Keratinocyte (primary cell): ENCODE measurements at regions not wholly inside any gene's neighbourhood (a gene's known extent, or its start where the extent isn't known, plus 50 kb on each side); places are given as distances from the start of the nearest gene placed in this dataset.

Experiments
- DNase-seq: peaks from one replicate; pipeline ENCODE4 v3.0.0-alpha.2; 2011; ENCODE audit warnings: low read depth, missing footprints, low spot score
- FAIRE-seq: peaks from 2 replicates; lab custom pipeline; 2011; peaks lifted over from hg19 to GRCh38; lab: Jason Lieb, UNC
- H2AFZ ChIP-seq: 2 replicates; pipeline ENCODE4 v1.6.0; 2012; ENCODE audit warnings: low read length, control low read depth, inconsistent platforms; ENCODE audit not compliant: control insufficient read depth
- H3K27ac ChIP-seq: 2 replicates; pipeline ENCODE4 v1.5.1; 2011; ENCODE audit warnings: low read length; ENCODE audit not compliant: control insufficient read depth, insufficient read depth
- H3K27me3 ChIP-seq: 3 replicates; pipeline ENCODE4 v1.6.0; 2011; ENCODE audit warnings: low read length; ENCODE audit not compliant: control insufficient read depth, insufficient read depth; ENCODE audit errors: extremely low read depth
- H3K36me3 ChIP-seq, 2 experiments: 2 replicates in 1 of 2; 3 replicates in 1 of 2; pipeline ENCODE4 v1.5.1; 2011; ENCODE audit warnings: low read length in 2 of 2, mild to moderate bottlenecking in 1 of 2; ENCODE audit not compliant: control insufficient read depth in 2 of 2, insufficient read depth in 2 of 2; ENCODE audit errors: extremely low read depth in 1 of 2
- H3K4me1 ChIP-seq: 3 replicates; pipeline ENCODE4 v1.5.1; 2011; ENCODE audit warnings: low read length; ENCODE audit not compliant: control insufficient read depth, insufficient read depth; ENCODE audit errors: extremely low read depth
- H3K4me2 ChIP-seq: 3 replicates; pipeline ENCODE4 v1.6.0; 2011; ENCODE audit warnings: low read depth, low read length; ENCODE audit not compliant: control insufficient read depth, insufficient read depth; ENCODE audit errors: extremely low read depth
- H3K4me3 ChIP-seq, 3 experiments: fragments of 200-600 bp in 1 of 3; sonication (generic) in 1 of 3; 2 replicates in 2 of 3; 3 replicates in 1 of 3; pipeline ENCODE4 v1.5.1; 2011 to 2016; ENCODE audit warnings: low read length in 3 of 3, mild to moderate bottlenecking in 3 of 3, control low read depth in 2 of 3, inconsistent platforms in 1 of 3, low read depth in 1 of 3, mixed read lengths in 1 of 3, mixed run types in 1 of 3, moderate library complexity in 1 of 3; ENCODE audit not compliant: control insufficient read depth in 2 of 3, insufficient read depth in 2 of 3; ENCODE audit errors: extremely low read depth in 1 of 3
- H3K79me2 ChIP-seq: 2 replicates; pipeline ENCODE4 v1.6.0; 2012; ENCODE audit warnings: low read length; ENCODE audit not compliant: control insufficient read depth, insufficient read depth
- H3K9ac ChIP-seq: 3 replicates; pipeline ENCODE4 v1.6.0; 2011; ENCODE audit warnings: low read length; ENCODE audit not compliant: control insufficient read depth, insufficient read depth; ENCODE audit errors: extremely low read depth
- H3K9me1 ChIP-seq: 3 replicates; pipeline ENCODE4 v1.6.0; 2011; ENCODE audit warnings: low read length; ENCODE audit not compliant: control insufficient read depth, insufficient read depth; ENCODE audit errors: extremely low read depth
- H3K9me3 ChIP-seq: 2 replicates; pipeline ENCODE4 v1.5.1; 2012; ENCODE audit warnings: low read depth, low read length; ENCODE audit not compliant: control insufficient read depth
- H4K20me1 ChIP-seq: 3 replicates; pipeline ENCODE4 v1.6.0; 2011; ENCODE audit warnings: low read length; ENCODE audit not compliant: control insufficient read depth, insufficient read depth; ENCODE audit errors: extremely low read depth
- EZH2 ChIP-seq: IDR thresholded peaks from one replicate; pipeline ENCODE4 v1.6.1; 2012; ENCODE audit warnings: inconsistent platforms, mild to moderate bottlenecking, low read length, moderate library complexity
- dilution Hi-C: fragments of 300-500 bp; cut with MboI; formaldehyde crosslinking; loops from one replicate; pipeline ENCODE4 v1.7.0; 2020; ENCODE audit warnings: low sequenced_read_pairs; ENCODE audit not compliant: extremely low pct_ligation_motif_present
- TF ChIP-seq, protein P1 (sequence below), 3 experiments: IDR thresholded peaks in 1 of 3; conservative IDR thresholded peaks in 1 of 3; optimal IDR thresholded peaks in 1 of 3; 2 replicates in 2 of 3; 3 replicates in 1 of 3; pipeline versions ENCODE3 to v1.5.1; 2011; ENCODE audit warnings: low read length in 3 of 3, mild to moderate bottlenecking in 3 of 3, moderate library complexity in 2 of 3, control low read depth in 1 of 3, inconsistent platforms in 1 of 3; ENCODE audit not compliant: insufficient read depth in 2 of 3; ENCODE audit errors: extremely low read depth in 1 of 3

DNA sequence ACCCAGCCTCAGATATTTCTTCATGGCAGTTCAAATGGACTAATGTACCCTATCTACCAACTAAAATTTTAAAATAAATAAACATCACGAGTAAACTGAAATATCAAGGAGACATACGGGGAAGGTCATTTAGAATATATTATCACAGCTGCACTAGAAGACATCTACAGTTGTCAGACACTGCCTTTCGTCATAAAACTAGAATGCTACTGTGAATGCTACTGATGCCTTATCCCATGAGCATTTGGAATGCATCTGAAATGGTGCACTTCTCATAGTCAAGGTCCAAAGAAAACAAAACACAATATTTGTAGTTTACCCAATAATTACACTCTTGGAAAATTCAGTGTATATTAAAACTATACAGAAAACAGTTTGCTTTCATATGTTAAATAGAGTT is 165.2 kb downstream of the MREG start:
- H3K9me1 ChIP-seq = no peaks in the 10 kb centered on the region

GRCh38 chr2:215847718-215848117 is 165.6 kb downstream of the MREG start:
- H3K79me2 ChIP-seq = no peaks in the 10 kb centered on the region
- H3K9me1 ChIP-seq = no peaks in the 10 kb centered on the region
- H3K4me2 ChIP-seq = no peak overlapping the region
- H3K9ac ChIP-seq = no peak overlapping the region
- H3K4me1 ChIP-seq = peaks cover 17% of the 10 kb centered on the region
- DNase-seq = no peak
- no peak for FAIRE-seq
- H2AFZ ChIP-seq = no peak overlapping the region
- no peak overlapping the region for H3K27ac ChIP-seq
- H4K20me1 ChIP-seq = no peaks in the 10 kb centered on the region
- H3K9me3 ChIP-seq = no peaks in the 10 kb centered on the region
- H3K4me3 ChIP-seq = no peak overlapping the region
- dilution Hi-C loops = no loop called here
- TF ChIP-seq EZH2 = no peak
- TF ChIP-seq, protein P1, sequence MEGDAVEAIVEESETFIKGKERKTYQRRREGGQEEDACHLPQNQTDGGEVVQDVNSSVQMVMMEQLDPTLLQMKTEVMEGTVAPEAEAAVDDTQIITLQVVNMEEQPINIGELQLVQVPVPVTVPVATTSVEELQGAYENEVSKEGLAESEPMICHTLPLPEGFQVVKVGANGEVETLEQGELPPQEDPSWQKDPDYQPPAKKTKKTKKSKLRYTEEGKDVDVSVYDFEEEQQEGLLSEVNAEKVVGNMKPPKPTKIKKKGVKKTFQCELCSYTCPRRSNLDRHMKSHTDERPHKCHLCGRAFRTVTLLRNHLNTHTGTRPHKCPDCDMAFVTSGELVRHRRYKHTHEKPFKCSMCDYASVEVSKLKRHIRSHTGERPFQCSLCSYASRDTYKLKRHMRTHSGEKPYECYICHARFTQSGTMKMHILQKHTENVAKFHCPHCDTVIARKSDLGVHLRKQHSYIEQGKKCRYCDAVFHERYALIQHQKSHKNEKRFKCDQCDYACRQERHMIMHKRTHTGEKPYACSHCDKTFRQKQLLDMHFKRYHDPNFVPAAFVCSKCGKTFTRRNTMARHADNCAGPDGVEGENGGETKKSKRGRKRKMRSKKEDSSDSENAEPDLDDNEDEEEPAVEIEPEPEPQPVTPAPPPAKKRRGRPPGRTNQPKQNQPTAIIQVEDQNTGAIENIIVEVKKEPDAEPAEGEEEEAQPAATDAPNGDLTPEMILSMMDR (optimal IDR thresholded peaks at IDR 0.05 in 1 of 3, IDR thresholded peaks at IDR 0.05 in 1 of 3, conservative IDR thresholded peaks at IDR 0.05 in 1 of 3; ENCODE audit: extremely low read depth in 1 of 3, insufficient read depth in 2 of 3, low read length in 3 of 3) = no peak
- H3K36me3 ChIP-seq = no peaks in the 10 kb centered on the region
- no peaks in the 10 kb centered on the region for H3K27me3 ChIP-seq

More for the DNA sequence above, 165.2 kb downstream of the MREG start:
- H4K20me1 ChIP-seq = no peaks in the 10 kb centered on the region
- H3K9ac ChIP-seq = no peak overlapping the region
- no peaks in the 10 kb centered on the region for H3K9me3 ChIP-seq
- H2AFZ ChIP-seq = no peak overlapping the region
- H3K36me3 ChIP-seq = no peaks in the 10 kb centered on the region
- no peak overlapping the region for H3K4me3 ChIP-seq
- H3K4me1 ChIP-seq = peaks cover 14% of the 10 kb centered on the region
- no peaks in the 10 kb centered on the region for H3K79me2 ChIP-seq
- H3K27me3 ChIP-seq = no peaks in the 10 kb centered on the region
- FAIRE-seq (no peak), DNase-seq (no peak)
- no peak overlapping the region for H3K4me2 ChIP-seq
- TF ChIP-seq, protein P1 (optimal IDR thresholded peaks at IDR 0.05 in 1 of 3, IDR thresholded peaks at IDR 0.05 in 1 of 3, conservative IDR thresholded peaks at IDR 0.05 in 1 of 3; ENCODE audit: extremely low read depth in 1 of 3, insufficient read depth in 2 of 3, low read length in 3 of 3) = no peak
- TF ChIP-seq EZH2 = no peak
- dilution Hi-C loops = no loop called here
- H3K27ac ChIP-seq = no peak overlapping the region
